HG03342 (cell line): ENCODE measurements at regions not wholly inside any gene's neighbourhood (a gene's known extent, or its start where the extent isn't known, plus 50 kb on each side); places are given as distances from the start of the nearest gene placed in this dataset.

ENCODE experiments used
- ATAC-seq: cut with Tn5 transposase; IDR thresholded peaks from one replicate; pipeline ENCODE4 v1.9.1; 2021; ENCODE audit warnings: mild to moderate bottlenecking, moderate library complexity; ENCODE audit not compliant: unreplicated experiment

DNA sequence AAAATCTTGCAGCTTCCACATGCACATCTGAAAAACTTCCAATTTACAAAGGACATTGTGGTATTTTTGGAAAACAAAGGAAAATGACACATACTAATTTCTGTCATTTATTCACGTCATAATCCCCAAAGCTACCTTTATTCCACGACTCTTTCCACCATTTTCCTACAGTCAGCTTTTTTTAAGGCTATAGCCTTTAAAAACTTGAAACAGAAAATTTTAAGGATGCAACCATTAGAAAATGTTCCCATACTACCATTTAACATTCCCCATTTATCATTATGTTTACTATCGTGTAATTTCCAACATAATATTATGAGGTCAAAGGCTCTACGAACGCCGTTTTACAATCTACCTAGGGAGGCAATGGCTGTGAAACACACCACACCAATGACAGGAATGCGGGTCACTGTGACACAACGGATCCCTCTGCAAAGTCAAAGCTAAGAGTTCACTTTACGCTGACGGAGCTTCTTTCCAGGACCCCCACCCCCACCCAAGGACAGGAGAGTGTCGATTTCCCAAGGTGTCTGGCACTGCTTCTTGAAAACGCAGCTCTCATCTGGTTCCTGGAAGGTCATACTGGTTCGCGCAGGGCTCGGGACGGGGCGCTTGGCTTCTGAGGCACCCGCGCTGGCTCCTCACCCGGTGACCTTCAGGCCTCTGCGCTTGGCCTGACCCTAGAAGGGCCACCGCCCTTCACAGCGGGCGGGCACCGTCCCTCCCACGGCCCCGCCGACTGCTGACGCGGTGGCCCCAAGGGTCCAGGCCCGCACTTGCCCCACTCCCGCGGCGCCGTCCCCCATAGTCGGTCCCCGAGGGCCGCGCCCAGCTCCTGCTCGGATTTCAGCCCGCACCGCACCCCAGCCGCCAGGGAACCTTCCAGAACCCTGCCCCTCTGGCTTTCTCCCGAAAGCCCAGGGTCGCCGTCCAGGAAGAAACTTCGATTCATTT is 50.5 kb upstream of the ATF3 start:
- ATAC-seq = peak; percentile 34

GRCh38 chr1:212558693-212559480 is 49.7 kb upstream of the ATF3 start:
- peak; percentile 93 for ATAC-seq
